Fibroblast of skin of abdomen (primary cell): ENCODE measurements at regions not wholly inside any gene's neighbourhood (a gene's known extent, or its start where the extent isn't known, plus 50 kb on each side); places are given as distances from the start of the nearest gene placed in this dataset.

Experiments
- DNase-seq: peaks from one replicate; pipeline ENCODE4 v3.0.0-alpha.2; 2013

GRCh38 chr20:6956574-6956973 is 189.1 kb downstream of the BMP2 start:
- DNase-seq: peak; percentile 28

GRCh38 chr20:6959900-6960312 is 192.4 kb downstream of the BMP2 start:
- peak; percentile 12 for DNase-seq

GRCh38 chr20:6966721-6967120 is 199.2 kb downstream of the BMP2 start:
- DNase-seq: peak; percentile 27

- no peak for DNase-seq
Measured at GRCh38 chr20:6974838-6975237, 207.4 kb downstream of the BMP2 start.

GRCh38 chr20:6975311-6975710 is 207.8 kb downstream of the BMP2 start:
- no peak for DNase-seq

- no peak for DNase-seq
Measured at GRCh38 chr20:6976106-6976900, 208.8 kb downstream of the BMP2 start.

GRCh38 chr20:6979621-6980020 is 212.1 kb downstream of the BMP2 start:
- DNase-seq: no peak

- peak; percentile 50 for DNase-seq
Measured at GRCh38 chr20:6993011-6993410, 225.5 kb downstream of the BMP2 start.

- DNase-seq: no peak
Measured at GRCh38 chr20:6993511-6993910, 226.0 kb downstream of the BMP2 start.

- peak; percentile 77 for DNase-seq
Measured at GRCh38 chr20:6994452-6994851, 227.0 kb downstream of the BMP2 start.

GRCh38 chr20:6998909-6999308 is 231.4 kb downstream of the BMP2 start:
- DNase-seq: no peak

GRCh38 chr20:6999381-6999780 is 231.9 kb downstream of the BMP2 start:
- DNase-seq: no peak

- DNase-seq: peak; percentile 18
Measured at GRCh38 chr20:7003598-7003997, 236.1 kb downstream of the BMP2 start.

GRCh38 chr20:7004801-7005200 is 237.3 kb downstream of the BMP2 start:
- no peak for DNase-seq

GRCh38 chr20:7010527-7010926 is 243.0 kb downstream of the BMP2 start:
- no peak for DNase-seq

- DNase-seq: no peak
Measured at GRCh38 chr20:7015257-7015656, 247.8 kb downstream of the BMP2 start.

GRCh38 chr20:7022597-7022996 is 255.1 kb downstream of the BMP2 start:
- DNase-seq: no peak

- DNase-seq: no peak
Measured at GRCh38 chr20:7025635-7026034, 258.1 kb downstream of the BMP2 start.

GRCh38 chr20:7029019-7029418 is 261.5 kb downstream of the BMP2 start:
- no peak for DNase-seq

GRCh38 chr20:7031222-7031621 is 263.7 kb downstream of the BMP2 start:
- peak; percentile 2 for DNase-seq

GRCh38 chr20:7038029-7038428 is 270.5 kb downstream of the BMP2 start:
- peak; percentile 73 for DNase-seq

- DNase-seq: no peak
Measured at GRCh38 chr20:7057611-7058010, 290.1 kb downstream of the BMP2 start.

- DNase-seq: no peak
Measured at GRCh38 chr20:7078804-7079203, 311.3 kb downstream of the BMP2 start.

- DNase-seq: no peak
Measured at GRCh38 chr20:7080472-7080871, 313.0 kb downstream of the BMP2 start.

- DNase-seq: no peak
Measured at GRCh38 chr20:7085467-7085866, 318.0 kb downstream of the BMP2 start.
